GM19023 (cell line): ENCODE measurements at regions not wholly inside any gene's neighbourhood (a gene's known extent, or its start where the extent isn't known, plus 50 kb on each side); places are given as distances from the start of the nearest gene placed in this dataset.
A peak's percentile ranks its signal among the peaks of the same experiment; 100 is the strongest.
"Not testable (repeated sequence)": the region's sequence is repeated elsewhere in the genome, so short reads cannot be mapped to it uniquely, and the experiment has no call there.

Experiments
- ATAC-seq: cut with Tn5 transposase; IDR thresholded peaks from one replicate; pipeline ENCODE4 v1.9.1; 2021; ENCODE audit warnings: mild to moderate bottlenecking, moderate library complexity; ENCODE audit not compliant: unreplicated experiment

DNA sequence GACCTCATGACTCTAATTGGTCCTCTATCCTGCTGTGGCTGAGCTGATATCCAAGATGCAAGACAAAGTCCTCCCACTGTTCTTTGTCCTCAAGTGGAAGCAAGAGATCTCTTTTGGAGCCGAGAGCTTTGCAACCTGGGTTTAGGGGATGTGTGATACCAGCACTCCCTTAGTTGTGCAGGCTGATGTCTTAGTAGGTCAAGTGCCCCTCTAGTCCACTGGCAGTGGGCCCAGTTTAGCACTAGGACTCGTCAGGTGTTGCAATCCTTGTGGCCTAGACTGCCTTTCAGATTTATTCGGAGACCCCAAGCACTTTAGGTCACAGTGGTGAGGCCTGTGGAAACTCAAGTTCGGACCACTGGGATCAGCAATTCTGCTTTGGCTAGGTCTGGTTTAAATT is 64.0 kb downstream of the GPRASP3 start:
- no peak for ATAC-seq

DNA sequence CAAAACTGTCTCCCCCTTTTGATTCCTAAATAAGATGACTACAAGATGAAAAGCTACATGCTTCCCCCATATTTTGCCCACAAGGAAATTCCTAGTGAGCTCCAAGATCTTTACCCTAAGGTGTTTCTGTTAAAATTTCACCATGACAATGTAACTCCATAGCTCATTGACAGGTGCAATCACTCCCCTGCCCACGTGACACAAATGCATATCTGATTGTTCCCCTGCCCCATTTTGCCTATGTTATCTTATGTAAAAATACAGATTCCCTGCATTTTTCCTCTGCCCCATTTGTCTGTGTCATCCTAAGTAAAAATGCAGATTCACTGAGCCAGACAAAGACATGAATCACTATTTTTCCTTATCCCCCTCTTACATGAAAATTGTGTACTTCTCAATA is 66.7 kb downstream of the GPRASP3 start:
- no peak for ATAC-seq

DNA sequence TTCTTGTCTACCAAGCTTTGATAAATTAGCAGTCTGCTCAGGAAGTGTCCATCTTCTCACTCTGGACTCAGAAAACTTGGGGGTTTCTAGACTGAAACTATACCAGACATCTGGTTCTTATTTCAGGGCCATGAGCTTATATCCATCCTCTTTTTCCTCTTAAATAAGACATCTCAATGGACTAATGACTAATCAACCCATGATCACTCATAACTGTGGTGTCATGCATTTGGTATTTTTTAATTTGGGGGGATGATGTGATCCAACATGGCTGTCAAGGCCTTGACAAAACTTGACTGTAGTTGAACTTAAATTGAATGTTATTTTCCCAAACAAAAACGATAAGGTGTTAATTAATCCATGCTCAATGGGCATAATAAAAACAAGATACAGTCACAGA is 87.8 kb downstream of the GPRASP3 start:
- no peak for ATAC-seq

DNA sequence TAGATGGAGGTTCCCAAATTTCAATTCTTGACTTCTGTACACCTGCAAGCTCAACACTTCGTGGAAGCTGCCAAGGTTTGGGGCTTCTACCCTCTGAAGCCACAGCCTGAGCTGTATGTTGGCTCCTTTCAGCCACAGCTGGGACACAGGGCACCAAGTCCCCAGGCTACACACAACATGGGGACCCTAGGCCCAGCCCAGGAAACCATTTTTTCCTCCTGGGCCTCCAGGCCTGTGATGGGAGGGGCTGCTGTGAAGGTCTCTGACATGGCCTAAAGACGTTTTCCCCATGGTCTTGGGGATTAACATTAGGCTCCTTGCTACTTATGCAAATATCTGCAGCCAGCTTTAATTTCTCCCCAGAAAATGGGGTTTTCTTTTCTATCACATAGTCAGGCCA is 97.7 kb downstream of the GPRASP3 start:
- not testable (repeated sequence) for ATAC-seq

DNA sequence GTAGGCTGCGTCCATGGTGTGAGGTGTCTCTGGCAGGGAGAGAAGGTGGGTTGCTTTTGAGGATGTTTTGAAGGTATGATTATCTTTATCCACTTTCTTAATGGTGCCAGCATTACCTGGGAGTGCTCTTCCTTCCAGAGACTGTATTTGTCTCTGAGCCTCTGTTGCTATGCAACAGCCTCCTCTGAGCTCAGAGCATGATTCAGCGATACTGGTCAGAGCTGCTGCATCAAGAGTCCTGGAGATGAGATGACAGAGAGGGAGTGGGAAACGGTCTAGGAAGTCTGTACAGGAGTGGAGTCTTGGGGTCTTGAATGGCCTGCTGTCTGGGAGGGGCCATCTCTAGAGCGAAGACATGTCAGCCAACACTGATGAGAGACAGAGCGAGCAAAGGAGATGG is 104.4 kb upstream of the RAB40AL start:
- ATAC-seq = no peak

DNA sequence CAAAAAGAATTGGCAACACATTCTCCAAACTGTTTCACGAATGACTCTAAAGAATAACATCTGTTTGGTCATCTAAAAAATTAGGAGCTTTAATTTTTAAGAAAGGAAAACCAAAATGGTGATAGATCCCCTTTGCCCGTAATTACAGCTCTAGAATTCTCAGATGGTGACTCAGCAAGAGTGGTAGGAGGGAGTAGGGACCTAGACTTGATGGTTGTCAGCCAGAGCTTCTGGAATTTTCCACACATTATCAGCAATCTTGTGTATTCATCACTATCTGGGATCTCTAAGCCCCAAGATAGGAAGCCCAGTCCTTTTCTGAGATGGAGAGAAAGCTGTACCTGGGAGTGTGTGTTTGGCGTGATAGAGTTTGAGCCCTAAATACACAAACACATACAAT is 103.9 kb upstream of the RAB40AL start:
- ATAC-seq = no peak

DNA sequence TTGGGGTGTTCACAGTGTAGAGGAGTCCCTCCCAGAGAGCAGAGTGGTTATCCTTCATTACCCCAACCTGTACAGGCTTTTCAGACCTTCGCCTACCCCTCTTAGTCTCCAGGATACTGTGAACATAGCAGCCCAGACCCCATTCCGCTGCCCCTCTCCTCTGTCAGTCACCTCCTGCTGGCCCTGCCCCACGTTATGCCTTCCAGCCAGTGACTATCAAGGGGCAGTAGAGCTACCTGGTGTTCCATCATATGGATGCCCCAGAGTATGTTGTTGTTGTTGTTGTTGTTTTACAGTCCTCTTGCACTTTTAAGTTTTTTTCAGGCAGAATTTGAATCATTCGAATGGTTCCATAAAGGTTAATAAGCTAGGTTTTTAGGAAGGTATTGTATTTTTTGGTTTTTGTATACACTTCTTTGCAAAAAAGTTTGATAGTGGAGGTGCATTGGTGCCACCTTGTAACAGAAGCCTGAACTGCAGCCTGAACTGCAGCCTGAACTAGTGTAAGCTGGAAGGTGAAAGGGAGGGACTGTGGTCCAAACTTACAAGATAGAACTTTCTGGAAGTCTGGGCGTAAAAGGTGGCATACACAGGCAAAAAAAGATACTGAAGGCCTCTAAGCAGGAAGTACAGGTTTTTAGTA is 101.4 kb upstream of the RAB40AL start:
- no peak for ATAC-seq

DNA sequence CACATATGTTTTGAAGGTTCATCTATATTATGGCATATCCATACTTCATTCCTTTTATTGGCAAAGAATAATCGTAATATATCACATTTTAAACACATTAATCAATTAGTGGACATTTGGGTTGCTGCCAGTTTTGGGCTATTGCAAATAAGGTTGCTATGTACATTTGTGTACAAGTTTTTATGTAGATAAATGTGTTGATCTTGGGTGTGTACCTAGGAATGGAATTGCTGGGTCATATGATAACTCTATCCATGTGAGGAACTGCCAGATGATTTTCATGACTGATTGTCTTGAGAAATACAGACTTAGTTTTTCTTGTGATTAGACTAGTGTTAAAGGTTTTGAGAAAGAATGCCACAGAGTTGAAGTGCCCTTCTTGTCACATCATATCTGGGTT is 99.2 kb upstream of the RAB40AL start:
- ATAC-seq = no peak

DNA sequence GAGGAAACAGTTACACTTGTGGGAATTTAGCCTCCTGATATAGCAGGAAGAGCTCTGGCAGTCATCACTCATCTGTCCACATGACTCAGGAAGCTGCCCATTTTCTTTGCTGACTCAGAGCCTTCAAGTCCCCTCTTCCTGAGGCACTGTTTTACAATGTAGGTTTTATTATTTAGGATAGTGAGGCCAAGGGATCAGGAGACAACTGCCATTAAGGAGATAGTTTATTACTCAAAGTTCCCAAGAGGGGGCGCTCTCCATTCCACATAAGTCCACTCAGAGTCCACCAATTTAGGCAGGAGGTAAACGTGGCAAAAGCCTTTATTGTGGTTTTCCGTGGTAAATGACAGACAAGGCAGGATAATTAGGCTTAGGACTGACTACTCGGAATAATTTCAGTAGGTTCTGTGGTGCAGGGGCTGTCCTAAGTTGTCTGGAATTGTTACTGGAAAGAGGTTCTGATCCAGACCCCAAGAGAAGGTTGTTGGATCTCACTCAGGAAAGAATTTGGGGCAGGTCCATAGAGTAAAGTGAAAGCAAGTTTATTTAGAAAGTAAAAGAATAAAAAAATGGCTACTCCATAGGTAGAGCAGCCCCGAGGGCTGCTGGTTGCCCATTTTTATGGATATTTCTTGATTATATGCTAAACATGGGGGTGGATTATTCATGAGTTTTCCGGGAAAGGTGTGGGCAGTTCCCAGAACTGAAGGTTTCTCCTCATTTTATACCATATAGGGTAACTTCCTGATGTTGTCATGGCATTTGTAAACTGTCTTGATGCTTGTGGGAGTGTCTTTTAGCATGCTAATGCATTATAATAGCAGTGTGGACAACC is 96.0 kb upstream of the RAB40AL start:
- no peak for ATAC-seq

DNA sequence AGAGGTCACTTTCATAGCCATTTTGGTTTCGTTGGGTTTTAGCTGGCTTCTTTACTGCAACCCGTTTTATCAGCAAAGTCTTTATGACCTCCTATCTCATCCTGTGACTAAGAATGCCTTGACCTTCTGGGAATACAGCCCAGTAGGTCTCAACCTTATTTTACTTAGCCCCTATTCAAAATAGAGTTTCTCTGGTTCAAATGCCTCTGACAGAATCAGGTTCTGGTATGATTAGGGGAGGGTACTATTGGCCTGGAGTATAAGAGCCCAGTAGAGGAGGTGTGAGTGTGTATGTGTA is 95.4 kb upstream of the RAB40AL start:
- ATAC-seq = no peak

DNA sequence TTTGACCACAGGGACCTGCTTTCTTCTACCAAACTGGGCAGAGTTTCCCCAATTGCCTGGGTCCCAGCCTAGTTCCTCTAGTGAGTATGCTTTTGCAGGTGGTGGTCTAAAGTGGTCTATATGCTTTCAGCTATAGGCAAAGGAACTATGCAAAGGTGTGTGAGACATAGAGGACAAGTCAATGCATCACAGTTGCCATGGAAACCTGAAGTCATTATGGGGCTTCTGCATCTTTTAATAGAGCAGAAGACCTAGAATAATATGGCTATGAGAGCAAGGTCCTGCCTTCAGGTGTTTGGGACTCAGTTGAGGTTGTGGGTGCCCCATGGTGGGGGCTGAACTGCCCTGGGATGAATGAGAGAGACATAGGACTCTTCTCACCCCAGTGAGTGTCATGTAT is 92.1 kb upstream of the RAB40AL start:
- no peak for ATAC-seq

DNA sequence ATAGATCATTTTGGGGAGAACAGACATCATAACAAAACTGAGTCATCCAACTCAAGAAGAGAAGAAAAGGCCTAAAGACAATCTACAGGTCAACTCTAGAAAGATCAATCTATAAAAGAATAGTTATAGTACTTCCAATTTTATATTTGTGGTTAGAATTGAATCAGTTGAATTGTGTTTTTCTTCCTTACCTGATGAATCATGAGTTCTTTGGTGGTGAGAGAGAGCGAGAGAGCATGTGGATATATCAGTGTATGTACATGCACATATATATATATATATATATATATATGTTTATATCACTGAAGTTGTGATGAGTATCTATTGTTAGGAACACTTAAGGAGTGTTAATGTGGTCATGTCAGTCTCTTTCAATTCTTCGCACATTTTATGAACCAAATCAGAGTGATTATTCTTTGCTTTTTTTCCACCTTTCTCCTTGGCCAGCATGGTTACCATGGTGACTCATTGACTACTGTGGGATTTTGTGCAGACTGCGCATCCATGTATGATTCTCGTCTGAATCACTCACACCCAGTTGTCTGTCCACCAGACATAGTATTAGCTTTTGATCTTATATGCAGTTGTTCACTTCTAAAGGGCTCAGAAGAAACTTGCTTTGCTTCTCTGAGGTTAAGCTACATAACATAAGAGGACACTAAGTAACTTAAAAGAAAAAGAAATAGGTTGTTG is 90.4 kb upstream of the RAB40AL start:
- ATAC-seq = no peak

DNA sequence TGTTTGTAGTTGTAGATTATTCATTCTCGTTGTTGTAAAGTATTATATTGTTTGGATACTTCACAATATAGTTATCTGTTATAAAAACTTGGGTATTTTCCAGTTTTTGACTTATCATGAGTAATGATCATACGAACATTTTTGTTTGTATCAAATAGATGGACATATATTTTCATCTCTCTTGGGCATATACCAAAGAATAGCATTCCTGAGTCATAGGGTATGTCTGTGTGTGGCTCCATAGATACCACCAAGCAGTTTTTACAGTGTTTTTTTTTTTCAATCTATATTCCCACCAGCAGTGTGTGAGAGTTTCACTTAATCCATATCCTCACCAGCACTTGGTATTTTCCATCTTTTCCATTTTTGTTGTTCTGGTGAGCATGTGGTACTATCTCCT is 89.7 kb upstream of the RAB40AL start:
- ATAC-seq = no peak

DNA sequence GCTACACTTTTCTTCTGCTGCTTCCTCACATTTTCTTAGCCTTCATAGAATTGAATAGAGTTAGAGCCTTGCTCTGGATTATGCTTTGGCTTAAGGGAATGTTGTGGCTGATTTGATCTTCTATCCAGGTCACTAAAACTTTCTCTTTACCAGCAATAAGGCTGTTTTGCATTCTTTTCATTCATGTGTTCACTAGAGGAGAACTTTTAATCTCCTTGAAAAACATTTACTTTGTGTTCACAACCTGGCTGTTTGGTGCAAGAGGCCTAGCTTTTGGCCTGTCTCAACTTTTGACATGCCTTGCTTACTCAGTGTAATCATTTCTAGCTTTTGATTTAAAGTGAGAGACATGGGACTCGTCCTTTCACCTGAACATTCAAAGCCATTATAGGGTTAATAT is 87.7 kb upstream of the RAB40AL start:
- ATAC-seq = no peak

DNA sequence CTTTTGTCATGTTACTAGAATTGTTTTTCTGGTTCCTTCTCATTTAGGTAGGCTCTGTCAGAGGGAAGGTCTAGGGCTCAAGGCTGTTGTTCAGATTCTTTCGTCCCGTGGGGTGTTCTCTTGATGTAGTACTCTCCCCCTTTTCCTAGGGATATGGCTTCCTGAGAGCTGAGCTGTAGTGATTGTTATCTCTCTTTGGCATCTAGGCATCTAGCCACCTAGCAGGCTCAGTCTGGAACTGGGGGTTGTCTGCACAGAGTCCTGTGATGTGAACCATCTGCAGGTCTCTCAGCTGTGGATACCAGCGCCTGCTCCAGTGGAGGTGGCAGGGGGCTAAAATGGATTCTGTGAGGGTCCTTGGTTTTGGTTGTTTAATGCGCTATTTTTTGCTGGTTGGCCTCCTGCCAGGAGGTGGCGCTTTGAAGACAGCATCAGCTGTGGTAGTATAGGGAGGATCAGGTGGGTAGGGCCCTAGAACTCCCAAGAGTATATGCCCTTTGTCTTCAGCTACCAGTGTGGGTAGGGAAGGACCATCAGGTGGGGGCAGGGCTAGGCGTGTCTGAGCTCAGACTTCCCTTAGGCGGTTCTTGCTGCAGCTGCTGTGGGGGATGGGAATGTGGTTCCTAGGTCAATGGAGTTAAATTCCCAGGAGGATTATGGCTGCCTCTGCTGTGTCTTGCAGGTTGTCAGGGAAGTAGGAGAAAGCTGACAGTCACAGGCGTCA is 78.1 kb upstream of the RAB40AL start:
- not testable (repeated sequence) for ATAC-seq

DNA sequence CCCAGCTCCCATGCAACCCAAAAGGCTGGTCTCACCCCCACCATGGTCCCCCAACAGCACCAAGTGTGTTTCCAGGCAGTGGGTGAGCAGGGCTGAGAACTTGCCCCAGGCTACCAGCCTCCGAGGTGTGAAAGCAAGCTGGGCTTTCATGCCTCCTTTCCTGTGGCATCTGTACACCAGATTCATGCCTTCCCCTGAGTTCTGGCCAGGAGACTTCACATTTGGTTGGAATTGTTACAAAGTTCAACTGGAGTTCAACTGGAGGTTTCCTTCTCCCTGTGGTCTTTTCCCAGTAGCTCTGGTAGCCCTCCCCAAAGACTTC is 77.6 kb upstream of the RAB40AL start:
- no peak for ATAC-seq

DNA sequence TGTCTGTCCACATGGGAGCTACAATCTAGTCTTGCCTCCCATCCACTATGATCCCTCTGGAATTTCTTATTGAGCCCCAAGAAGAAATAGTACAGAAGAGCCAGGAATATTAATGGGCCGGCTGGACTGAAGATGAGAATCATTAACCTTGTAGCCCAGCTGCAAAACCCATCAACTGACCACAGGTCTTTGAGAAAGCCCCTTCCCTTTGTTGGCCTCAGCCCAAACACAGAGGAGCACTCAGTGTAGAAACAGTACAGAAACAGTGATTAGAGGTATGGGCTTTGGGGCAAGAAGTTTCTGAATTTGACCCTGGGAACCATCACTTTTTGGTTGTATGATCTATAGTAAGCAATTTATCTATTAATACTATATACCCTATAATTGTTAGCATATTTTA is 76.8 kb upstream of the RAB40AL start:
- ATAC-seq = no peak

DNA sequence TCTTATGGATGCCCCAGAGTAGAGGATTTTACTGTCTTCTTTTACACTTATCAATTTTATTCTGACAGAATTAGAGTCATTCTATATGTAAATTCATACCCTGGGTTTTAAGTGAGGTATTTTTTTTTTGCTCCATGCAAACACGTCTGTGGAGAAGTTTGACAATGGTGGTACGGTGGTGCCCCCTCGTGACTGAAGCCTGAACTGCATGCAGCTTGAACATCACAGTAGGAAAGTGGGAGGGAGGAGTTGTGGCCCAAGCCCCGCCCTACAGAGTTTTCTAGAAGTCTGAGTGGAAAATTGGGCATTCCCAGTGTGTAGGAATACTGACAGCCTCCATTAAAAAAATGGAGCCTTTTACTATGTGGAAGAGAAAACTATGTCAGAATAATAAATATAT is 73.3 kb upstream of the RAB40AL start:
- peak; percentile 94 for ATAC-seq

DNA sequence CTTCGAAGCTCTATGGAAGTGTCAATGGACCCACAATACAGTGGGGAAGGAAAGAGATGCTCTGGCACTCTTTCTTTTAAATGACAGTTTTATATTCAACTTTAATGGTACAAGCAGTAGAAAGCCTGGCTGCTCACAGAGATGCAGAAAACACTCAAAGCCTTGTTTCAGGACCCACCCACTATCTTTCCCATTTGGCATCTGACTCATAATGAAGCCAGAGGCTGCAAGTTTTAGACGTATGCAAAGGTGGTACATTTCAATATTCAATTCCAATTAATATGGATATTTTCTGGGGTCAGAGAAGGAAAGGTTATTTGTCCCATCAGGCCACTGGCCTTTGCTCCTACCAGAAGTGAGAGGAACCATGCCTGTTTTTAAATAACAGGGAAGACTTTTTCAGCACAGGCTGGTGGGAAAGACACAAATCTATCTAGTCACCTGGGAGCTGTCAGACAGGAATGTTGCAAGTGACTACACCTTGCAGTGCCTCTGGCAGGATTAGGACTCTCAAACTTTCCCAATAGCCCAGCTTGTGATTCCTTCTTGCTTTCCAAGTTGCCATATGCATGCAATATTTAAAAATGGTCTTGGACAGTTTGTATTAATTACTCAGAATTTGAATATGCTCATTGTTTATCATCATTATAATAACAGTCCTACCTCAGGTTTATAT is 70.0 kb upstream of the RAB40AL start:
- no peak for ATAC-seq

DNA sequence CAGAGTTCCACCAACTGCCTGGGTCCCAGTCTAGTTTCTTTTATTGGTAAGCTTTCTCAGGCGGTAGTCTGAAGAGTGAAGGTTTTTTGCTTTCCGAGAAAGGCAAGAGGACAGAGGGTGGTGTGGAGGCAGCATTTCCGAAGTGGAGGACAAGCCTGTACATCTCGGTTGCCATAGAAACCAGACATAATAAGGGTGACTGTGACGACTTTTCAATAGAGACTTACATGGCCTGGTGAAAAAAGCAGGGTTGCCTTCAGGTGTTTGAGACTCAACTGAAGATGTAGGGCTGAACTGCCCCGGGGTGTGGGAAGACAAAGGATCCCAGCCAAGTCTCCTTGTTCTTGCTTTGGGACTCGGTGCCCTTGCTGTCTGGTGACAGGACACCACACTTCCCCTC is 53.6 kb upstream of the RAB40AL start:
- ATAC-seq = no peak
